CD14-positive monocyte (primary cell): ENCODE measurements at regions not wholly inside any gene's neighbourhood (a gene's known extent, or its start where the extent isn't known, plus 50 kb on each side); places are given as distances from the start of the nearest gene placed in this dataset.

Experiments used
- DNase-seq, 3 donors: peaks; one replicate each; pipeline ENCODE4 v3.0.0-alpha.2; 2011 to 2022
- H2AFZ ChIP-seq: 2 replicates; pipeline ENCODE4 v1.6.0; 2012; ENCODE audit warnings: mild to moderate bottlenecking, low read depth, low read length, inconsistent platforms; ENCODE audit not compliant: insufficient read depth, poor library complexity, severe bottlenecking
- H3K27ac ChIP-seq, 2 donors: 1 replicate in 1 of 2; 2 replicates in 1 of 2; pipeline ENCODE4 v1.5.1; 2012 to 2013; ENCODE audit warnings: low read length in 2 of 2, control low read depth in 1 of 2, inconsistent platforms in 1 of 2, low read depth in 1 of 2, mild to moderate bottlenecking in 1 of 2
- H3K27me3 ChIP-seq, 2 donors: one replicate each; pipeline versions ENCODE4 v1.6.0 to v1.6.1; 2011 to 2013; ENCODE audit warnings: low read length in 2 of 2; ENCODE audit not compliant: control insufficient read depth in 2 of 2, insufficient read depth in 2 of 2
- H3K36me3 ChIP-seq, 2 donors: replicated peaks in 1 of 2; 1 replicate in 1 of 2; 2 replicates in 1 of 2; pipeline versions ENCODE4 v1.5.1 to v1.6.1; 2012 to 2013; ENCODE audit warnings: low read length in 2 of 2, control low read depth in 1 of 2, inconsistent platforms in 1 of 2, mild to moderate bottlenecking in 1 of 2; ENCODE audit not compliant: insufficient read depth in 2 of 2, control insufficient read depth in 1 of 2
- H3K4me1 ChIP-seq, 2 donors: 1 replicate in 1 of 2; 2 replicates in 1 of 2; pipeline versions ENCODE4 v1.5.1 to v1.6.1; 2012 to 2013; ENCODE audit warnings: low read length in 2 of 2, control low read depth in 1 of 2, inconsistent platforms in 1 of 2, mild to moderate bottlenecking in 1 of 2, moderate library complexity in 1 of 2; ENCODE audit not compliant: insufficient read depth in 2 of 2, control insufficient read depth in 1 of 2
- H3K4me2 ChIP-seq: replicated peaks from 2 replicates; pipeline ENCODE3; 2012; ENCODE audit warnings: low read length, moderate library complexity, mild to moderate bottlenecking; ENCODE audit not compliant: poor library complexity, severe bottlenecking; ENCODE audit errors: extremely low read depth
- H3K4me3 ChIP-seq, 3 experiments: fragments of 200-600 bp in 1 of 3; sonication (generic) in 1 of 3; replicated peaks in 1 of 3; 1 replicate in 2 of 3; 2 replicates in 1 of 3; pipeline ENCODE4 v1.5.1; 2011 to 2013; ENCODE audit warnings: low read length in 3 of 3, mild to moderate bottlenecking in 3 of 3, control low read depth in 2 of 3, low read depth in 2 of 3, inconsistent platforms in 1 of 3, moderate library complexity in 1 of 3
- H3K79me2 ChIP-seq: 2 replicates; pipeline ENCODE4 v1.6.0; 2012; ENCODE audit warnings: mild to moderate bottlenecking, control low read depth, inconsistent platforms, low read length, moderate library complexity; ENCODE audit not compliant: insufficient read depth
- H3K9ac ChIP-seq: 2 replicates; pipeline ENCODE4 v1.6.0; 2017; ENCODE audit warnings: low read length, mild to moderate bottlenecking; ENCODE audit not compliant: insufficient read depth, poor library complexity, severe bottlenecking
- H3K9me3 ChIP-seq, 2 donors: replicated peaks in 1 of 2; 1 replicate in 1 of 2; 2 replicates in 1 of 2; pipeline versions ENCODE4 v1.5.1 to v1.6.1; 2012 to 2013; ENCODE audit warnings: low read length in 2 of 2, control low read depth in 1 of 2; ENCODE audit not compliant: control insufficient read depth in 1 of 2, insufficient read depth in 1 of 2
- H4K20me1 ChIP-seq: 2 replicates; pipeline ENCODE4 v1.6.0; 2012; ENCODE audit warnings: mild to moderate bottlenecking, low read length, control low read depth, moderate library complexity; ENCODE audit not compliant: insufficient read depth
- H3K27ac Mint-ChIP-seq, 7 donors: one replicate each; pipeline ENCODE4 v1.8.0; 2020; ENCODE audit warnings: mild to moderate bottlenecking in 7 of 7, mixed read lengths in 7 of 7, moderate library complexity in 6 of 7, inconsistent platforms in 2 of 7
- H3K27me3 Mint-ChIP-seq, 3 donors: one replicate each; pipeline ENCODE4 v1.8.0; 2021 to 2022; ENCODE audit warnings: low read depth in 3 of 3, mild to moderate bottlenecking in 3 of 3, mixed read lengths in 3 of 3, moderate library complexity in 3 of 3, inconsistent platforms in 1 of 3
- H3K36me3 Mint-ChIP-seq, 2 donors: one replicate each; pipeline ENCODE4 v1.8.0; 2020; ENCODE audit warnings: mixed read lengths in 2 of 2, inconsistent platforms in 1 of 2, mild to moderate bottlenecking in 1 of 2
- H3K4me1 Mint-ChIP-seq: one replicate; pipeline ENCODE4 v1.8.0; 2020; ENCODE audit warnings: mild to moderate bottlenecking, mixed read lengths
- H3K4me3 Mint-ChIP-seq, 2 donors: one replicate each; pipeline ENCODE4 v1.8.0; 2020; ENCODE audit warnings: mild to moderate bottlenecking in 2 of 2, mixed read lengths in 2 of 2, moderate library complexity in 1 of 2
- H3K9me3 Mint-ChIP-seq, 7 donors: one replicate each; pipeline ENCODE4 v1.8.0; 2020 to 2022; ENCODE audit warnings: mixed read lengths in 7 of 7, mild to moderate bottlenecking in 6 of 7, moderate library complexity in 6 of 7, inconsistent platforms in 2 of 7
- CTCF ChIP-seq: fragments of 200-600 bp; IDR thresholded peaks from one replicate; pipeline ENCODE4 v1.8.0; 2022; ENCODE audit warnings: antibody characterized with exemption, mild to moderate bottlenecking
- WGBS: methylation state at CpG from one replicate; pipeline ENCODE4 v1.1.5; 2013; ENCODE audit warnings: missing lambda C conversion rate; ENCODE audit not compliant: insufficient coverage; 5-methylcytosine and 5-hydroxymethylcytosine counted together
- intact Hi-C, 2 donors: fragments of 100-400 bp; cut with micrococcal nuclease; formaldehyde crosslinking; loops; one replicate each; pipeline versions ENCODE4 v1.15.0 to v1.15.1; 2023

- Histone ChIP-seq H3K4me2 (no peak overlapping the region), H3K27me3 (no peaks in the 10 kb centered on the region), H3K36me3 (no peaks in the 10 kb centered on the region), H3K79me2 (no peaks in the 10 kb centered on the region), H3K9me3 (peaks cover 4 to 22% of the 10 kb centered on the region in 2 donors), H3K4me3 (no peak overlapping the region), H3K9ac (no peak overlapping the region), H4K20me1 (no peaks in the 10 kb centered on the region), H2AFZ (no peak overlapping the region), H3K27ac (no peak overlapping the region), H3K4me1 (no peaks in the 10 kb centered on the region)
- Mint-ChIP-seq H3K36me3 (no peaks in the 10 kb centered on the region), H3K27me3 (peaks cover 0 to 2% (median 2%) of the 10 kb centered on the region in 3 donors), H3K4me1 (no peaks in the 10 kb centered on the region), H3K4me3 (no peak overlapping the region), H3K9me3 (peaks cover 4 to 29% (median 8%) of the 10 kb centered on the region in 7 donors), H3K27ac (no peak overlapping the region)
- no peak for TF ChIP-seq CTCF
- intact Hi-C loops: no loop called here
- no peak for DNase-seq
- WGBS: 77% methylated on average over 7 of the region's 10 CpGs
These were observed 487.7 kb upstream of the AUTS2 start for GRCh38 chr7:69110450-69111050.

GRCh38 chr7:69114374-69114773 lies 483.9 kb upstream of the AUTS2 start:
- no peak overlapping the region for H3K4me2 ChIP-seq
- no peaks in the 10 kb centered on the region for H3K4me1 Mint-ChIP-seq
- H3K9me3 Mint-ChIP-seq: peaks cover 2 to 18% (median 10%) of the 10 kb centered on the region in 7 donors
- H3K36me3 Mint-ChIP-seq: no peaks in the 10 kb centered on the region
- TF ChIP-seq CTCF: no peak
- no peak overlapping the region for H3K4me3 ChIP-seq
- H3K79me2 ChIP-seq: no peaks in the 10 kb centered on the region
- H3K4me1 ChIP-seq: no peaks in the 10 kb centered on the region
- H3K27me3 Mint-ChIP-seq: peaks cover 0 to 4% (median 2%) of the 10 kb centered on the region in 3 donors
- H3K27ac Mint-ChIP-seq: no peak overlapping the region
- H3K4me3 Mint-ChIP-seq: no peak overlapping the region
- H3K27me3 ChIP-seq: no peaks in the 10 kb centered on the region
- H3K9ac ChIP-seq: no peak overlapping the region
- H2AFZ ChIP-seq: no peak overlapping the region
- no peak overlapping the region for H3K27ac ChIP-seq
- no peaks in the 10 kb centered on the region for H4K20me1 ChIP-seq
- peaks cover 0 to 11% of the 10 kb centered on the region in 2 donors for H3K9me3 ChIP-seq
- intact Hi-C loops: no loop called here
- H3K36me3 ChIP-seq: no peaks in the 10 kb centered on the region
- DNase-seq: no peak
- WGBS: no CpG with 5 or more reads among the region's 2 CpGs
